WTC11 (cell line): ENCODE measurements at regions not wholly inside any gene's neighbourhood (a gene's known extent, or its start where the extent isn't known, plus 50 kb on each side); places are given as distances from the start of the nearest gene placed in this dataset.

Experiments
- ATAC-seq: fragments of 200-7000 bp; cut with Tn5 transposase; 2 replicates; pipeline ENCODE4 v1.10.0; 2021; ENCODE audit warnings: mild to moderate bottlenecking, moderate library complexity
- CTCF ChIA-PET: fragments of 300-600 bp; sonication (Branson Sonifier 250); formaldehyde crosslinking; loops from one replicate; lab custom pipeline; 2021; ENCODE audit warnings: antibody characterized with exemption; lab: Charles Lee
- POLR2A ChIA-PET: fragments of 350-600 bp; sonication (Branson Sonifier 250); formaldehyde crosslinking; loops from one replicate; lab custom pipeline; 2021; ENCODE audit warnings: antibody characterized with exemption; lab: Charles Lee
- DNase-seq: peaks from one replicate; pipeline ENCODE4 v3.0.0; 2021; ENCODE audit warnings: low spot score
- H3K27ac Mint-ChIP-seq: 2 replicates; pipeline ENCODE4 v1.8.0; 2021; ENCODE audit warnings: mixed read lengths
- H3K27me3 Mint-ChIP-seq: 2 replicates; pipeline ENCODE4 v1.8.0; 2021; ENCODE audit warnings: low read depth, mild to moderate bottlenecking, moderate library complexity, mixed read lengths
- H3K36me3 Mint-ChIP-seq: 2 replicates; pipeline ENCODE4 v1.8.0; 2021; ENCODE audit warnings: mixed read lengths
- H3K4me1 Mint-ChIP-seq: 2 replicates; pipeline ENCODE4 v1.8.0; 2022; ENCODE audit warnings: mixed read lengths
- H3K4me3 Mint-ChIP-seq: 2 replicates; pipeline ENCODE4 v1.8.0; 2021; ENCODE audit warnings: mild to moderate bottlenecking, moderate library complexity, mixed read lengths
- H3K9me3 Mint-ChIP-seq: 2 replicates; pipeline ENCODE4 v1.8.0; 2021; ENCODE audit warnings: mixed read lengths
- ESRRA ChIP-seq: sonication (generic); formaldehyde crosslinking; IDR thresholded peaks from 2 replicates; pipeline ENCODE4 v1.8.1; 2022; ENCODE audit warnings: mild to moderate bottlenecking, missing genetic modification reagents, borderline replicate concordance
- FOXP1 ChIP-seq: sonication (generic); formaldehyde crosslinking; IDR thresholded peaks from 2 replicates; pipeline ENCODE4 v1.8.0; 2022; ENCODE audit warnings: missing genetic modification reagents, mild to moderate bottlenecking, moderate library complexity, borderline replicate concordance
- HMGA2 ChIP-seq: fragments of 250-450 bp; sonication (Bioruptor Pico); IDR thresholded peaks from 2 replicates; pipeline ENCODE4 v1.4.0; 2021; ENCODE audit warnings: mild to moderate bottlenecking, moderate library complexity
- JAZF1 ChIP-seq: fragments of 250-450 bp; sonication (Bioruptor Pico); IDR thresholded peaks from 2 replicates; pipeline ENCODE4 v1.9.0; 2021; ENCODE audit warnings: moderate library complexity, mild to moderate bottlenecking, inconsistent platforms
- MYBL2 ChIP-seq: sonication (generic); formaldehyde crosslinking; IDR thresholded peaks from 2 replicates; pipeline ENCODE4 v1.8.1; 2023; ENCODE audit warnings: mild to moderate bottlenecking, moderate library complexity, missing genetic modification reagents
- NR2C2 ChIP-seq: sonication (generic); formaldehyde crosslinking; IDR thresholded peaks from 2 replicates; pipeline ENCODE4 v1.8.0; 2022; ENCODE audit warnings: mild to moderate bottlenecking, missing genetic modification reagents
- OVOL2 ChIP-seq: fragments of 250-450 bp; sonication (Bioruptor Pico); IDR thresholded peaks from 2 replicates; pipeline ENCODE4 v1.9.0; 2021; ENCODE audit warnings: mild to moderate bottlenecking, borderline replicate concordance
- PRRX2 ChIP-seq: fragments of 250-450 bp; sonication (Bioruptor Pico); IDR thresholded peaks from 2 replicates; pipeline ENCODE4 v1.8.0; 2021; ENCODE audit warnings: mild to moderate bottlenecking
- RORB ChIP-seq: fragments of 250-450 bp; sonication (Bioruptor Pico); IDR thresholded peaks from 2 replicates; pipeline ENCODE4 v1.9.0; 2021; ENCODE audit warnings: mild to moderate bottlenecking
- SP1 ChIP-seq: sonication (generic); formaldehyde crosslinking; conservative IDR thresholded peaks from 2 replicates; pipeline ENCODE4 v1.8.1; 2022; ENCODE audit warnings: missing genetic modification reagents
- ZNF138 ChIP-seq: sonication (generic); formaldehyde crosslinking; conservative IDR thresholded peaks from 2 replicates; pipeline ENCODE4 v1.8.1; 2022; ENCODE audit warnings: mild to moderate bottlenecking, moderate library complexity, missing genetic modification reagents
- ZNF219 ChIP-seq: sonication (generic); formaldehyde crosslinking; IDR thresholded peaks from 2 replicates; pipeline ENCODE4 v1.8.0; 2023; ENCODE audit warnings: missing genetic modification reagents, mild to moderate bottlenecking, borderline replicate concordance
- ZNF263 ChIP-seq: sonication (generic); formaldehyde crosslinking; IDR thresholded peaks from 2 replicates; pipeline ENCODE4 v1.8.1; 2022; ENCODE audit warnings: low read depth, mild to moderate bottlenecking, moderate library complexity, missing genetic modification reagents
- ZNF423 ChIP-seq: fragments of 250-450 bp; sonication (Bioruptor Pico); IDR thresholded peaks from 2 replicates; pipeline ENCODE4 v2.1.2; 2022; ENCODE audit warnings: mild to moderate bottlenecking, moderate library complexity
- TF ChIP-seq, protein P1 (sequence below): sonication (generic); formaldehyde crosslinking; IDR thresholded peaks from 2 replicates; pipeline ENCODE4 v1.8.0; 2022; ENCODE audit warnings: mild to moderate bottlenecking, missing genetic modification reagents
- TF ChIP-seq, protein P2 (sequence below): sonication (generic); formaldehyde crosslinking; IDR thresholded peaks from 2 replicates; pipeline ENCODE4 v1.8.1; 2022; ENCODE audit warnings: mild to moderate bottlenecking, moderate library complexity, missing genetic modification reagents
- TF ChIP-seq, protein P3 (sequence below): fragments of 250-450 bp; sonication (Bioruptor Pico); IDR thresholded peaks from 2 replicates; pipeline ENCODE4 v2.1.2; 2022; ENCODE audit warnings: mild to moderate bottlenecking, moderate library complexity
- TF ChIP-seq, protein P4 (sequence below): fragments of 250-450 bp; sonication (Bioruptor Pico); IDR thresholded peaks from 2 replicates; pipeline ENCODE4 v1.9.0; 2021; ENCODE audit warnings: mild to moderate bottlenecking
- TF ChIP-seq, protein P5 (sequence below): sonication (generic); formaldehyde crosslinking; IDR thresholded peaks from 2 replicates; pipeline ENCODE4 v1.8.0; 2023; ENCODE audit warnings: missing genetic modification reagents, mild to moderate bottlenecking, borderline replicate concordance

DNA sequence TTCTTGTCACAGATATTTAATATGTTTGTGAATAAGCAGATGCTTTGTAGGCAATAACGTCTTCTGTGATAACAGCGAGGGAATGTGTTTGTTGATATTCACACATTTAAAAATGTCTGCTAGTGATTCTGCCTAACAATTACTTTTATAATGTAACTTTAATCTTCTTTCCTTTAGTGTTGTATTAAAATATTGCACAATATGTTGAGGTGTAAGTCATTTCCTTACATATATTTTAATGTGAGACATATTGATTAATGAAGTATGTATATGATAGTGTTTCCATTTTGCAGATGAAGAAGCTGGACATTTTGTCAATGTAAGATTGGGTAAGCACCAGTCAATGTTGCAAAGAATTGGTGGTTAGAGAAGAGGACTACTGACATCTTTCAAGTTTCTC, 324.4 kb downstream of the SLITRK1 start:
- Mint-ChIP-seq H3K9me3 (no peaks in the 10 kb centered on the region), H3K4me3 (no peak overlapping the region), H3K27me3 (no peaks in the 10 kb centered on the region), H3K4me1 (no peaks in the 10 kb centered on the region), H3K36me3 (no peaks in the 10 kb centered on the region), H3K27ac (no peak overlapping the region)
- ATAC-seq (no peak), DNase-seq (no peak)
- TF ChIP-seq ESRRA (no peak), OVOL2 (CRISPR knock-in tag) (no peak), HMGA2 (CRISPR knock-in tag) (no peak)
- ChIA-PET POLR2A (no interaction called here), CTCF (no interaction called here)

DNA sequence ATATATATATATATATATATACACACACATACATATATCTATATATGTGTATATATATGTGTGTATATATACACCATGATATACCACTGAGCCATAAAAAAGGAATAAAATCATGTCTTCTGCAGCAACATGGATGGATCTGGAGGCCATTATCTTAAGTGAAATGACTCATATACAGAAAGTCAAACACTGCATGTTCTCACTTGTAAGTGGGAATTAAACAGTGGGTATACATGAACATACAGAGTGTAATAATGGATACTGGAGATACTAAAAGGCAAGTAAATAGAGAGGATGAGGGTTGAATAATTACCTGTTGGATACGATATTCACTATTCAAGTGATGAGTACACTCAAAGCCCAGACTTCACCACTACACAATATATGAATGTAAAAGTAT, 332.6 kb downstream of the SLITRK1 start:
- POLR2A ChIA-PET = no interaction called here
- DNase-seq (no peak), ATAC-seq (no peak)
- peaks cover 3% of the 10 kb centered on the region for H3K9me3 Mint-ChIP-seq
- H3K4me1 Mint-ChIP-seq = peaks cover 13% of the 10 kb centered on the region
- H3K27ac Mint-ChIP-seq = no peak overlapping the region
- H3K4me3 Mint-ChIP-seq = no peak overlapping the region
- H3K27me3 Mint-ChIP-seq = no peaks in the 10 kb centered on the region
- no peak for TF ChIP-seq FOXP1 (CRISPR knock-in tag)
- no peak for TF ChIP-seq NR2C2 (CRISPR knock-in tag)
- TF ChIP-seq, protein P1, sequence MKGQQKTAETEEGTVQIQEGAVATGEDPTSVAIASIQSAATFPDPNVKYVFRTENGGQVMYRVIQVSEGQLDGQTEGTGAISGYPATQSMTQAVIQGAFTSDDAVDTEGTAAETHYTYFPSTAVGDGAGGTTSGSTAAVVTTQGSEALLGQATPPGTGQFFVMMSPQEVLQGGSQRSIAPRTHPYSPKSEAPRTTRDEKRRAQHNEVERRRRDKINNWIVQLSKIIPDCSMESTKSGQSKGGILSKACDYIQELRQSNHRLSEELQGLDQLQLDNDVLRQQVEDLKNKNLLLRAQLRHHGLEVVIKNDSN (CRISPR knock-in tag) = no peak
- TF ChIP-seq ZNF219 (CRISPR knock-in tag) = no peak
- no peak for TF ChIP-seq ESRRA
- no peak for TF ChIP-seq PRRX2 (CRISPR knock-in tag)
- TF ChIP-seq RORB (CRISPR knock-in tag) = no peak
- TF ChIP-seq, protein P2, sequence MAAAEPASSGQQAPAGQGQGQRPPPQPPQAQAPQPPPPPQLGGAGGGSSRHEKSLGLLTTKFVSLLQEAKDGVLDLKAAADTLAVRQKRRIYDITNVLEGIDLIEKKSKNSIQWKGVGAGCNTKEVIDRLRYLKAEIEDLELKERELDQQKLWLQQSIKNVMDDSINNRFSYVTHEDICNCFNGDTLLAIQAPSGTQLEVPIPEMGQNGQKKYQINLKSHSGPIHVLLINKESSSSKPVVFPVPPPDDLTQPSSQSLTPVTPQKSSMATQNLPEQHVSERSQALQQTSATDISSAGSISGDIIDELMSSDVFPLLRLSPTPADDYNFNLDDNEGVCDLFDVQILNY (CRISPR knock-in tag) = no peak
- no peak for TF ChIP-seq ZNF263
- no peak for TF ChIP-seq JAZF1
- TF ChIP-seq SP1 (CRISPR knock-in tag) = no peak
- TF ChIP-seq, protein P3, sequence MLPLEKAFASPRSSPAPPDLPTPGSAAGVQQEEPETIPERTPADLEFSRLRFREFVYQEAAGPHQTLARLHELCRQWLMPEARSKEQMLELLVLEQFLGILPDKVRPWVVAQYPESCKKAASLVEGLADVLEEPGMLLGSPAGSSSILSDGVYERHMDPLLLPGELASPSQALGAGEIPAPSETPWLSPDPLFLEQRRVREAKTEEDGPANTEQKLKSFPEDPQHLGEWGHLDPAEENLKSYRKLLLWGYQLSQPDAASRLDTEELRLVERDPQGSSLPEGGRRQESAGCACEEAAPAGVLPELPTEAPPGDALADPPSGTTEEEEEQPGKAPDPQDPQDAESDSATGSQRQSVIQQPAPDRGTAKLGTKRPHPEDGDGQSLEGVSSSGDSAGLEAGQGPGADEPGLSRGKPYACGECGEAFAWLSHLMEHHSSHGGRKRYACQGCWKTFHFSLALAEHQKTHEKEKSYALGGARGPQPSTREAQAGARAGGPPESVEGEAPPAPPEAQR = no peak
- TF ChIP-seq, protein P4, sequence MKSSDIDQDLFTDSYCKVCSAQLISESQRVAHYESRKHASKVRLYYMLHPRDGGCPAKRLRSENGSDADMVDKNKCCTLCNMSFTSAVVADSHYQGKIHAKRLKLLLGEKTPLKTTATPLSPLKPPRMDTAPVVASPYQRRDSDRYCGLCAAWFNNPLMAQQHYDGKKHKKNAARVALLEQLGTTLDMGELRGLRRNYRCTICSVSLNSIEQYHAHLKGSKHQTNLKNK (CRISPR knock-in tag) = no peak
- TF ChIP-seq, protein P5, sequence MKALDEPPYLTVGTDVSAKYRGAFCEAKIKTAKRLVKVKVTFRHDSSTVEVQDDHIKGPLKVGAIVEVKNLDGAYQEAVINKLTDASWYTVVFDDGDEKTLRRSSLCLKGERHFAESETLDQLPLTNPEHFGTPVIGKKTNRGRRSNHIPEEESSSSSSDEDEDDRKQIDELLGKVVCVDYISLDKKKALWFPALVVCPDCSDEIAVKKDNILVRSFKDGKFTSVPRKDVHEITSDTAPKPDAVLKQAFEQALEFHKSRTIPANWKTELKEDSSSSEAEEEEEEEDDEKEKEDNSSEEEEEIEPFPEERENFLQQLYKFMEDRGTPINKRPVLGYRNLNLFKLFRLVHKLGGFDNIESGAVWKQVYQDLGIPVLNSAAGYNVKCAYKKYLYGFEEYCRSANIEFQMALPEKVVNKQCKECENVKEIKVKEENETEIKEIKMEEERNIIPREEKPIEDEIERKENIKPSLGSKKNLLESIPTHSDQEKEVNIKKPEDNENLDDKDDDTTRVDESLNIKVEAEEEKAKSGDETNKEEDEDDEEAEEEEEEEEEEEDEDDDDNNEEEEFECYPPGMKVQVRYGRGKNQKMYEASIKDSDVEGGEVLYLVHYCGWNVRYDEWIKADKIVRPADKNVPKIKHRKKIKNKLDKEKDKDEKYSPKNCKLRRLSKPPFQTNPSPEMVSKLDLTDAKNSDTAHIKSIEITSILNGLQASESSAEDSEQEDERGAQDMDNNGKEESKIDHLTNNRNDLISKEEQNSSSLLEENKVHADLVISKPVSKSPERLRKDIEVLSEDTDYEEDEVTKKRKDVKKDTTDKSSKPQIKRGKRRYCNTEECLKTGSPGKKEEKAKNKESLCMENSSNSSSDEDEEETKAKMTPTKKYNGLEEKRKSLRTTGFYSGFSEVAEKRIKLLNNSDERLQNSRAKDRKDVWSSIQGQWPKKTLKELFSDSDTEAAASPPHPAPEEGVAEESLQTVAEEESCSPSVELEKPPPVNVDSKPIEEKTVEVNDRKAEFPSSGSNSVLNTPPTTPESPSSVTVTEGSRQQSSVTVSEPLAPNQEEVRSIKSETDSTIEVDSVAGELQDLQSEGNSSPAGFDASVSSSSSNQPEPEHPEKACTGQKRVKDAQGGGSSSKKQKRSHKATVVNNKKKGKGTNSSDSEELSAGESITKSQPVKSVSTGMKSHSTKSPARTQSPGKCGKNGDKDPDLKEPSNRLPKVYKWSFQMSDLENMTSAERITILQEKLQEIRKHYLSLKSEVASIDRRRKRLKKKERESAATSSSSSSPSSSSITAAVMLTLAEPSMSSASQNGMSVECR (CRISPR knock-in tag) = no peak
- TF ChIP-seq ZNF138 (CRISPR knock-in tag) = no peak
- no peak for TF ChIP-seq MYBL2 (CRISPR knock-in tag)
- no peak for TF ChIP-seq ZNF423 (CRISPR knock-in tag)
- CTCF ChIA-PET = no interaction called here
- H3K36me3 Mint-ChIP-seq = no peaks in the 10 kb centered on the region; the same call in 1 of the 2 replicates
